DOHH2 (cell line): ENCODE measurements at regions not wholly inside any gene's neighbourhood (a gene's known extent, or its start where the extent isn't known, plus 50 kb on each side); places are given as distances from the start of the nearest gene placed in this dataset.

Experiments used
- CTCF ChIP-seq: fragments of 200-600 bp; sonication (generic); IDR thresholded peaks from one replicate; pipeline ENCODE4 v1.5.1; 2014; ENCODE audit warnings: antibody characterized with exemption, mild to moderate bottlenecking, low read depth, low read length; ENCODE audit not compliant: poor library complexity, severe bottlenecking
- EZH2phosphoT487 ChIP-seq: fragments of 200-600 bp; sonication (generic); IDR thresholded peaks from 2 replicates; pipeline ENCODE4 v1.6.1; 2017; ENCODE audit warnings: borderline replicate concordance, mild to moderate bottlenecking, antibody characterized with exemption, low read length, moderate library complexity, mixed read lengths

GRCh38 chr3:162150790-162151189 is 654.2 kb downstream of the OTOL1 start:
- TF ChIP-seq CTCF (no peak), EZH2phosphoT487 (no peak)
